SK-N-MC (cell line): ENCODE measurements at regions not wholly inside any gene's neighbourhood (a gene's known extent, or its start where the extent isn't known, plus 50 kb on each side); places are given as distances from the start of the nearest gene placed in this dataset.

ENCODE experiments used
- EZH2 ChIP-seq: fragments of 200-600 bp; sonication (generic); IDR thresholded peaks from one replicate; pipeline ENCODE4 v1.6.1; 2017; ENCODE audit warnings: antibody characterized with exemption
- FOXP2 ChIP-seq: optimal IDR thresholded peaks from 2 replicates; pipeline ENCODE3; 2011; ENCODE audit warnings: mild to moderate bottlenecking, moderate library complexity; ENCODE audit not compliant: insufficient read depth; ENCODE audit errors: extremely low read length, control extremely low read depth
- POLR2AphosphoS5 ChIP-seq: IDR thresholded peaks from 2 replicates; pipeline ENCODE4 v1.6.1; 2012; ENCODE audit warnings: mild to moderate bottlenecking, low read depth, low read length, borderline replicate concordance

GRCh38 chr13:59442461-59442860 lies 721.3 kb downstream of the DIAPH3 start:
- TF ChIP-seq POLR2AphosphoS5: no peak
- TF ChIP-seq EZH2: no peak
- no peak for TF ChIP-seq FOXP2
